ENCODE measurements at regions not wholly inside any gene's neighbourhood (a gene's known extent, or its start where the extent isn't known, plus 50 kb on each side); places are given as distances from the start of the nearest gene placed in this dataset.

- Mint-ChIP-seq H3K36me3 (no peaks in the 10 kb centered on the region), H3K27me3 (peaks cover 6% of the 10 kb centered on the region), H3K4me3 (no peak overlapping the region), H3K27ac (no peak overlapping the region), H3K9me3 (no peaks in the 10 kb centered on the region), H3K4me1 (ENCODE audit: low read depth) (no peaks in the 10 kb centered on the region)
- ChIA-PET CTCF (no interaction called here), POLR2A (no interaction called here)
- intact Hi-C loops (cut with micrococcal nuclease) = no loop called here
- DNase-seq = no peak
Measured at GRCh38 chr11:130612291-130612851, 163.9 kb downstream of the ADAMTS15 start.

- no peak for DNase-seq
- ChIA-PET CTCF (no interaction called here), POLR2A (no interaction called here)
- Mint-ChIP-seq H3K27me3 (peaks cover 2% of the 10 kb centered on the region), H3K9me3 (no peaks in the 10 kb centered on the region), H3K36me3 (no peaks in the 10 kb centered on the region), H3K4me3 (no peak overlapping the region), H3K27ac (no peak overlapping the region), H3K4me1 (ENCODE audit: low read depth) (no peaks in the 10 kb centered on the region)
- intact Hi-C loops (cut with micrococcal nuclease) = no loop called here
Measured at GRCh38 chr11:130613396-130613795, 165.0 kb downstream of the ADAMTS15 start.

- no peak for DNase-seq
- Mint-ChIP-seq H3K9me3 (no peaks in the 10 kb centered on the region), H3K36me3 (no peaks in the 10 kb centered on the region), H3K4me1 (ENCODE audit: low read depth) (no peaks in the 10 kb centered on the region), H3K27me3 (peaks cover 2% of the 10 kb centered on the region), H3K27ac (no peak overlapping the region), H3K4me3 (no peak overlapping the region)
- ChIA-PET CTCF (no interaction called here), POLR2A (no interaction called here)
- intact Hi-C loops (cut with micrococcal nuclease) = no loop called here
Measured at GRCh38 chr11:130614591-130614990, 166.1 kb downstream of the ADAMTS15 start.

- no peak for DNase-seq
- intact Hi-C loops (cut with micrococcal nuclease) = no loop called here
- H3K4me1 Mint-ChIP-seq (ENCODE audit: low read depth) = no peaks in the 10 kb centered on the region
Measured at GRCh38 chr11:130615561-130615960, 167.1 kb downstream of the ADAMTS15 start.

GRCh38 chr11:130616573-130616972 lies 168.1 kb downstream of the ADAMTS15 start:
- Mint-ChIP-seq H3K9me3 (no peaks in the 10 kb centered on the region), H3K36me3 (no peaks in the 10 kb centered on the region), H3K4me3 (no peak overlapping the region), H3K27me3 (peaks cover 2% of the 10 kb centered on the region), H3K27ac (no peak overlapping the region), H3K4me1 (ENCODE audit: low read depth) (no peaks in the 10 kb centered on the region)
- intact Hi-C loops (cut with micrococcal nuclease) = no loop called here
- ChIA-PET CTCF (no interaction called here), POLR2A (no interaction called here)
- DNase-seq = no peak

More at GRCh38 chr11:130615561-130615960, 167.1 kb downstream of the ADAMTS15 start:
- Mint-ChIP-seq H3K27me3 (peaks cover 2% of the 10 kb centered on the region), H3K4me3 (no peak overlapping the region), H3K9me3 (no peaks in the 10 kb centered on the region), H3K36me3 (no peaks in the 10 kb centered on the region), H3K27ac (no peak overlapping the region)
- ChIA-PET CTCF (no interaction called here), POLR2A (no interaction called here)

- Mint-ChIP-seq H3K36me3 (no peaks in the 10 kb centered on the region), H3K9me3 (no peaks in the 10 kb centered on the region), H3K27ac (no peak overlapping the region), H3K4me3 (no peak overlapping the region), H3K27me3 (peaks cover 2% of the 10 kb centered on the region), H3K4me1 (ENCODE audit: low read depth) (no peaks in the 10 kb centered on the region)
- ChIA-PET POLR2A (no interaction called here), CTCF (no interaction called here)
- intact Hi-C loops (cut with micrococcal nuclease) = no loop called here
- DNase-seq = no peak
Measured at GRCh38 chr11:130617001-130617400, 168.6 kb downstream of the ADAMTS15 start.

GRCh38 chr11:130620548-130620947 lies 172.1 kb downstream of the ADAMTS15 start:
- Mint-ChIP-seq H3K36me3 (no peaks in the 10 kb centered on the region), H3K27me3 (peaks cover 8% of the 10 kb centered on the region), H3K27ac (no peak overlapping the region), H3K4me3 (no peak overlapping the region), H3K4me1 (ENCODE audit: low read depth) (no peaks in the 10 kb centered on the region), H3K9me3 (no peaks in the 10 kb centered on the region)
- POLR2A ChIA-PET = no interaction called here
- CTCF ChIA-PET = no interaction called here
- DNase-seq = no peak
- intact Hi-C loops (cut with micrococcal nuclease) = no loop called here

- intact Hi-C loops (cut with micrococcal nuclease) = no loop called here
Measured at GRCh38 chr11:130622141-130622542, 173.7 kb downstream of the ADAMTS15 start.

GRCh38 chr11:130623670-130624668 lies 175.5 kb downstream of the ADAMTS15 start:
- H3K4me1 Mint-ChIP-seq (ENCODE audit: low read depth) = no peaks in the 10 kb centered on the region
- peaks cover 11% of the 10 kb centered on the region for H3K27me3 Mint-ChIP-seq
- ChIA-PET CTCF (no interaction called here), POLR2A (no interaction called here)
- DNase-seq = no peak
- H3K27ac Mint-ChIP-seq = no peak overlapping the region
- no peak overlapping the region for H3K4me3 Mint-ChIP-seq
- intact Hi-C loops (cut with micrococcal nuclease) = no loop called here
- no peaks in the 10 kb centered on the region for H3K36me3 Mint-ChIP-seq
- H3K9me3 Mint-ChIP-seq = no peaks in the 10 kb centered on the region

More at GRCh38 chr11:130622141-130622542, 173.7 kb downstream of the ADAMTS15 start:
- Mint-ChIP-seq H3K9me3 (no peaks in the 10 kb centered on the region), H3K36me3 (no peaks in the 10 kb centered on the region), H3K27ac (no peak overlapping the region), H3K27me3 (peaks cover 11% of the 10 kb centered on the region), H3K4me3 (no peak overlapping the region), H3K4me1 (ENCODE audit: low read depth) (no peaks in the 10 kb centered on the region)
- ChIA-PET CTCF (no interaction called here), POLR2A (no interaction called here)
- no peak for DNase-seq

GRCh38 chr11:130624971-130625544 lies 176.6 kb downstream of the ADAMTS15 start:
- POLR2A ChIA-PET = no interaction called here
- H3K27me3 Mint-ChIP-seq = peaks cover 11% of the 10 kb centered on the region
- no peak overlapping the region for H3K4me3 Mint-ChIP-seq
- H3K4me1 Mint-ChIP-seq (ENCODE audit: low read depth) = no peaks in the 10 kb centered on the region
- CTCF ChIA-PET = no interaction called here
- H3K36me3 Mint-ChIP-seq = no peaks in the 10 kb centered on the region
- intact Hi-C loops (cut with micrococcal nuclease) = no loop called here
- DNase-seq = no peak
- no peaks in the 10 kb centered on the region for H3K9me3 Mint-ChIP-seq
- H3K27ac Mint-ChIP-seq = no peak overlapping the region

GRCh38 chr11:130625578-130626306 lies 177.3 kb downstream of the ADAMTS15 start:
- POLR2A ChIA-PET = no interaction called here
- H3K4me1 Mint-ChIP-seq (ENCODE audit: low read depth) = no peaks in the 10 kb centered on the region
- no peak overlapping the region for H3K27ac Mint-ChIP-seq
- H3K36me3 Mint-ChIP-seq = no peaks in the 10 kb centered on the region
- no peaks in the 10 kb centered on the region for H3K9me3 Mint-ChIP-seq
- intact Hi-C loops (cut with micrococcal nuclease) = no loop called here
- DNase-seq = no peak
- H3K27me3 Mint-ChIP-seq = peaks cover 11% of the 10 kb centered on the region
- no peak overlapping the region for H3K4me3 Mint-ChIP-seq
- CTCF ChIA-PET = no interaction called here

GRCh38 chr11:130629039-130629438 lies 180.6 kb downstream of the ADAMTS15 start:
- no peaks in the 10 kb centered on the region for H3K9me3 Mint-ChIP-seq
- H3K27me3 Mint-ChIP-seq = peaks cover 6% of the 10 kb centered on the region
- H3K4me3 Mint-ChIP-seq = no peak overlapping the region
- H3K36me3 Mint-ChIP-seq = no peaks in the 10 kb centered on the region
- DNase-seq = no peak
- ChIA-PET POLR2A (no interaction called here), CTCF (interaction anchor here (0.6 kb wide), 1 partner anchor 266 kb away, joined by 3 read pairs; no protein-coding TSS in a partner anchor)
- no peak overlapping the region for H3K27ac Mint-ChIP-seq
- intact Hi-C loops (cut with micrococcal nuclease) = no loop called here
- peaks cover 2% of the 10 kb centered on the region for H3K4me1 Mint-ChIP-seq (ENCODE audit: low read depth)
